ENCODE measurements at regions not wholly inside any gene's neighbourhood (a gene's known extent, or its start where the extent isn't known, plus 50 kb on each side); places are given as distances from the start of the nearest gene placed in this dataset.

DNA sequence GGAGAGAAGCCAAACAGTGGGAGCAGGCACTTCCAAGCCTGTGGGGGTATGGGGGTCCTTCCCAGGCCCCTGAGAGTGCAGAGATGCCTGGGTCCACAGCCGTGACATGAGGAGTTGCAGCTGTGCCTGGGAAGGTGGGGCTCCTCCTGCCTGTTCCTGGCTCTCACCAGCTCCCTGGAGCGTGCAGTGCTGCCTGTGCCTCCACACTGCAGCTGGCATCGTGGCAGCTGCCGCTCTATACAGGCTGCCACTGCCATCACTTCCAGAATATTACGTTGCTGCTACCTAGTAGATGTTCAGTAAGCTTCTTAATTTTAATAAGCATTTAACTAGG lies 223.7 kb downstream of the KCNC2 start:
- peak; percentile 40 for ATAC-seq
- TF ChIP-seq, protein P1, sequence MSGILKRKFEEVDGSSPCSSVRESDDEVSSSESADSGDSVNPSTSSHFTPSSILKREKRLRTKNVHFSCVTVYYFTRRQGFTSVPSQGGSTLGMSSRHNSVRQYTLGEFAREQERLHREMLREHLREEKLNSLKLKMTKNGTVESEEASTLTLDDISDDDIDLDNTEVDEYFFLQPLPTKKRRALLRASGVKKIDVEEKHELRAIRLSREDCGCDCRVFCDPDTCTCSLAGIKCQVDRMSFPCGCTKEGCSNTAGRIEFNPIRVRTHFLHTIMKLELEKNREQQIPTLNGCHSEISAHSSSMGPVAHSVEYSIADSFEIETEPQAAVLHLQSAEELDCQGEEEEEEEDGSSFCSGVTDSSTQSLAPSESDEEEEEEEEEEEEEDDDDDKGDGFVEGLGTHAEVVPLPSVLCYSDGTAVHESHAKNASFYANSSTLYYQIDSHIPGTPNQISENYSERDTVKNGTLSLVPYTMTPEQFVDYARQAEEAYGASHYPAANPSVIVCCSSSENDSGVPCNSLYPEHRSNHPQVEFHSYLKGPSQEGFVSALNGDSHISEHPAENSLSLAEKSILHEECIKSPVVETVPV (CRISPR knock-in tag; IDR thresholded peaks at IDR 0.05), result no peak
- TF ChIP-seq SNAI2 (CRISPR knock-in tag; IDR thresholded peaks at IDR 0.05) (no peak), ARNTL (CRISPR knock-in tag; IDR thresholded peaks at IDR 0.05; ENCODE audit: borderline replicate concordance, low read depth) (no peak), OSR1 (CRISPR knock-in tag; IDR thresholded peaks at IDR 0.05) (no peak), GLIS3 (CRISPR knock-in tag; IDR thresholded peaks at IDR 0.05) (no peak), TOX (CRISPR knock-in tag; IDR thresholded peaks at IDR 0.05; ENCODE audit: borderline replicate concordance) (no peak), PPARA (CRISPR knock-in tag; IDR thresholded peaks at IDR 0.05; ENCODE audit: borderline replicate concordance) (no peak), ESRRG (CRISPR knock-in tag; IDR thresholded peaks at IDR 0.05) (no peak), ZC3H10 (CRISPR knock-in tag; IDR thresholded peaks at IDR 0.05) (no peak), BACH2 (CRISPR knock-in tag; IDR thresholded peaks at IDR 0.05; ENCODE audit: borderline replicate concordance) (no peak), TCF4 (CRISPR knock-in tag; IDR thresholded peaks at IDR 0.05; ENCODE audit: borderline replicate concordance) (no peak), ZFP30 (CRISPR knock-in tag; IDR thresholded peaks at IDR 0.05) (no peak)
- TF ChIP-seq, protein P2, sequence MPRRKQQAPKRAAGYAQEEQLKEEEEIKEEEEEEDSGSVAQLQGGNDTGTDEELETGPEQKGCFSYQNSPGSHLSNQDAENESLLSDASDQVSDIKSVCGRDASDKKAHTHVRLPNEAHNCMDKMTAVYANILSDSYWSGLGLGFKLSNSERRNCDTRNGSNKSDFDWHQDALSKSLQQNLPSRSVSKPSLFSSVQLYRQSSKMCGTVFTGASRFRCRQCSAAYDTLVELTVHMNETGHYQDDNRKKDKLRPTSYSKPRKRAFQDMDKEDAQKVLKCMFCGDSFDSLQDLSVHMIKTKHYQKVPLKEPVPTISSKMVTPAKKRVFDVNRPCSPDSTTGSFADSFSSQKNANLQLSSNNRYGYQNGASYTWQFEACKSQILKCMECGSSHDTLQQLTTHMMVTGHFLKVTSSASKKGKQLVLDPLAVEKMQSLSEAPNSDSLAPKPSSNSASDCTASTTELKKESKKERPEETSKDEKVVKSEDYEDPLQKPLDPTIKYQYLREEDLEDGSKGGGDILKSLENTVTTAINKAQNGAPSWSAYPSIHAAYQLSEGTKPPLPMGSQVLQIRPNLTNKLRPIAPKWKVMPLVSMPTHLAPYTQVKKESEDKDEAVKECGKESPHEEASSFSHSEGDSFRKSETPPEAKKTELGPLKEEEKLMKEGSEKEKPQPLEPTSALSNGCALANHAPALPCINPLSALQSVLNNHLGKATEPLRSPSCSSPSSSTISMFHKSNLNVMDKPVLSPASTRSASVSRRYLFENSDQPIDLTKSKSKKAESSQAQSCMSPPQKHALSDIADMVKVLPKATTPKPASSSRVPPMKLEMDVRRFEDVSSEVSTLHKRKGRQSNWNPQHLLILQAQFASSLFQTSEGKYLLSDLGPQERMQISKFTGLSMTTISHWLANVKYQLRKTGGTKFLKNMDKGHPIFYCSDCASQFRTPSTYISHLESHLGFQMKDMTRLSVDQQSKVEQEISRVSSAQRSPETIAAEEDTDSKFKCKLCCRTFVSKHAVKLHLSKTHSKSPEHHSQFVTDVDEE (CRISPR knock-in tag; IDR thresholded peaks at IDR 0.05), result no peak
- TF ChIP-seq, protein P3, sequence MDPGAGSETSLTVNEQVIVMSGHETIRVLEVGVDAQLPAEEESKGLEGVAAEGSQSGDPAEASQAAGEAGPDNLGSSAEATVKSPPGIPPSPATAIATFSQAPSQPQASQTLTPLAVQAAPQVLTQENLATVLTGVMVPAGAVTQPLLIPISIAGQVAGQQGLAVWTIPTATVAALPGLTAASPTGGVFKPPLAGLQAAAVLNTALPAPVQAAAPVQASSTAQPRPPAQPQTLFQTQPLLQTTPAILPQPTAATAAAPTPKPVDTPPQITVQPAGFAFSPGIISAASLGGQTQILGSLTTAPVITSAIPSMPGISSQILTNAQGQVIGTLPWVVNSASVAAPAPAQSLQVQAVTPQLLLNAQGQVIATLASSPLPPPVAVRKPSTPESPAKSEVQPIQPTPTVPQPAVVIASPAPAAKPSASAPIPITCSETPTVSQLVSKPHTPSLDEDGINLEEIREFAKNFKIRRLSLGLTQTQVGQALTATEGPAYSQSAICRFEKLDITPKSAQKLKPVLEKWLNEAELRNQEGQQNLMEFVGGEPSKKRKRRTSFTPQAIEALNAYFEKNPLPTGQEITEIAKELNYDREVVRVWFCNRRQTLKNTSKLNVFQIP (CRISPR knock-in tag; IDR thresholded peaks at IDR 0.05; ENCODE audit: borderline replicate concordance, low read depth), result no peak

DNA sequence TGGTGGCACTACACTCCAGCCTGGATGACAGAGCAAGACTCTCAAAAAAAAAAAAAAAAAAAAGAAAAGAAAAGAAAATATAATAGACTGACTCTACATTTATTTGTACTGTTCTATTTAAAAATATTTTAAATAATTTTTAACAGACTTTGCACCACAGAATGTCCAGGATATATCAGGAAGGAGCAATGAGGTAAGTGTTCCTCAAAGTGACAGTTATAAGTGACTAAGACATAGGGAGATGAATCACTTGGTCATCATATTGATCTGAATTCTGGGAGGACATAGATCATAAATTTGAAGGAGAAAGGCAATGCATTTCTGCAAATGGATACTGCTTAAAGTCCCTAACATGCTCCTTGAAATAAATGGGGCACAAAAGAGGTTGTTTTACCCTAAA lies 221.5 kb downstream of the KCNC2 start:
- ATAC-seq, result no peak
- TF ChIP-seq, protein P2 (CRISPR knock-in tag; IDR thresholded peaks at IDR 0.05), result no peak
- TF ChIP-seq BACH2 (CRISPR knock-in tag; IDR thresholded peaks at IDR 0.05; ENCODE audit: borderline replicate concordance), result no peak
- TF ChIP-seq ARNTL (CRISPR knock-in tag; IDR thresholded peaks at IDR 0.05; ENCODE audit: borderline replicate concordance, low read depth), result no peak
- TF ChIP-seq OSR1 (CRISPR knock-in tag; IDR thresholded peaks at IDR 0.05), result no peak
- TF ChIP-seq PPARA (CRISPR knock-in tag; IDR thresholded peaks at IDR 0.05; ENCODE audit: borderline replicate concordance), result no peak
- no peak for TF ChIP-seq ZNF70 (CRISPR knock-in tag; IDR thresholded peaks at IDR 0.05)
- no peak for TF ChIP-seq RARB (CRISPR knock-in tag; IDR thresholded peaks at IDR 0.05)
- TF ChIP-seq, protein P1 (CRISPR knock-in tag; IDR thresholded peaks at IDR 0.05), result no peak
- TF ChIP-seq, protein P3 (CRISPR knock-in tag; IDR thresholded peaks at IDR 0.05; ENCODE audit: borderline replicate concordance, low read depth), result no peak
- TF ChIP-seq, protein P4, sequence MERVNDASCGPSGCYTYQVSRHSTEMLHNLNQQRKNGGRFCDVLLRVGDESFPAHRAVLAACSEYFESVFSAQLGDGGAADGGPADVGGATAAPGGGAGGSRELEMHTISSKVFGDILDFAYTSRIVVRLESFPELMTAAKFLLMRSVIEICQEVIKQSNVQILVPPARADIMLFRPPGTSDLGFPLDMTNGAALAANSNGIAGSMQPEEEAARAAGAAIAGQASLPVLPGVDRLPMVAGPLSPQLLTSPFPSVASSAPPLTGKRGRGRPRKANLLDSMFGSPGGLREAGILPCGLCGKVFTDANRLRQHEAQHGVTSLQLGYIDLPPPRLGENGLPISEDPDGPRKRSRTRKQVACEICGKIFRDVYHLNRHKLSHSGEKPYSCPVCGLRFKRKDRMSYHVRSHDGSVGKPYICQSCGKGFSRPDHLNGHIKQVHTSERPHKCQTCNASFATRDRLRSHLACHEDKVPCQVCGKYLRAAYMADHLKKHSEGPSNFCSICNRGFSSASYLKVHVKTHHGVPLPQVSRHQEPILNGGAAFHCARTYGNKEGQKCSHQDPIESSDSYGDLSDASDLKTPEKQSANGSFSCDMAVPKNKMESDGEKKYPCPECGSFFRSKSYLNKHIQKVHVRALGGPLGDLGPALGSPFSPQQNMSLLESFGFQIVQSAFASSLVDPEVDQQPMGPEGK (CRISPR knock-in tag; IDR thresholded peaks at IDR 0.05; ENCODE audit: borderline replicate concordance), result no peak
